NCI-H69 (cell line): ENCODE measurements at regions not wholly inside any gene's neighbourhood (a gene's known extent, or its start where the extent isn't known, plus 50 kb on each side); places are given as distances from the start of the nearest gene placed in this dataset.

Experiments used
- DNase-seq: peaks from one replicate; lab custom pipeline; 2025; lab: John Stamatoyannopoulos, UW

DNA sequence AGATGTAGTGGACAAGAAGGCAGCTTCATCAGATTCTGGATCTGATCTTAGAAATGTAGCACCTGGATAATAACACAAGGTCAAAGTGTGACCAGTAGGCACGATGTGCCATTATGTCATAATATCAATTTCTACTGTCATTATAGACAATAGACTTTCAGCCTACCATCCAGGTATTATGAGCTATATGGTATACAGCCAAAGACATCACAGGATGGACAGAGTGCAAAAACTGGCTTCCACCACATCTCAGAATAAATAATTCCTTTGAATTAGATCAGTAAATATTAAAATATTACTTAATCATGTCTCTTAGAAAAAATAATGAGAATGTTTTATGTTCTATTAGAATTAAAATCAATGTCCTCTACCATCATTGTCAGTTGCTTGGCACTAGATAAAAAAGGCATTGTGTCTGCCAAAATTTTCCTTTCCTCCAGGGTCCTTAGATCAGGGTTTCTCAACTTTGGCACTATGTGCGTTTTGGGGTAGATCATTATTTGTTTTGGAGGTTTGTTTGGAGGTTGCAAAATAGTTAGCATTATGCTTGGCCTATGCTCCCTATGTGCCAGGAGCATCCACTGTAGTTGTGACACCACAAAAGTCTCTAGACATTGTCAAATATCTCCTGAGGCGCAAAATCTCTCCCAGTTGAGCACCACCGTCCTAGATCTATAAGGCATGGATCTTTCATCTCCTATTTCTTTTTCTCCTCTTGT lies 86.7 kb upstream of the NRIP1 start:
- no peak for DNase-seq

DNA sequence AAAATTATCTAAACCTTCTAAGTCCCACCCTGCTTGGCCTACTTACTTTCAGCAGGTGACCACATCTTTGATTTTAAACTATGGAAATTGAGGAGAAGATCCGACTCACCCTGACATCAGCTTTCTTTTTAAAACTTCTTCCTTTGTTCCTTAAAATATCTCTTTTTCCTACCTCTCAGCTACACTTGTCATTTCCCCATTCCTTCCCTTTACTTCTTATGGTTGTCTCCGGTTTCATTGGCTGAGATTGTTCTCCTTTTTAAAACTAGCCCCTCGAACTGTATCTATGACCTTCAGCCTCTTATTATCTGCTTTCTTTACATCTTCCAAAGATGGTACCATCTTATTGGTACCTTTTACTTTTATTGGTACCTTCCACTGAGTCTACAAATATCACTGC lies 87.8 kb upstream of the NRIP1 start:
- DNase-seq: no peak

DNA sequence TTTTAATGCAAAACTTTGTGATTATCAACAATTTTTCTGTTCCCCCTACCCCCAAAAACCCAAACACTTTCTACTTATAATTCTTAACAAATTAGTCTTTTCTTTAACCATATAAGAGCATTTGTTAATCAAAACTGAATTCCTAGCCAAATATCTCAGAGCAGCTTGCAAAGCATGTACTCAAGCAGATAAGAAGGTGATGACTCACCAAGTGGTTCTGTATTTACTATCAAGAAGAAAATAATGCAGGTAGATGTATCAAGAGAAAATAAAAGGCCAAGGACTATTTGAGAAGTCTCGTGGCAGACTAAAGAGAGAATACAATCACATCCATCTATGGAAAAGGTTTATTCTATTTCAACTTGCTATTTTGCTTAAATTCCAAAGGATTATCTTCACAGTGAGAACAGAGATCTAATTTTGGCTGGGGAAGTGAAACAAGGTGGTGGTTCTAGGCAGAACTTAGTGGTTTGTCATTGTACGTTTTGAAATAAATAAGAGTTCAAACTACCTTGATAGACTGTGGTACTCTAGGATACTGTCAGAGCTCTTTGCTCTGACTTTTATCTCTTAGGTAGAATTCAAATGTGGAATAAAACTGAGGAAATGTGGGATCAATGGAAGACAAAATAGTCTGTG lies 94.7 kb upstream of the NRIP1 start:
- no peak for DNase-seq

DNA sequence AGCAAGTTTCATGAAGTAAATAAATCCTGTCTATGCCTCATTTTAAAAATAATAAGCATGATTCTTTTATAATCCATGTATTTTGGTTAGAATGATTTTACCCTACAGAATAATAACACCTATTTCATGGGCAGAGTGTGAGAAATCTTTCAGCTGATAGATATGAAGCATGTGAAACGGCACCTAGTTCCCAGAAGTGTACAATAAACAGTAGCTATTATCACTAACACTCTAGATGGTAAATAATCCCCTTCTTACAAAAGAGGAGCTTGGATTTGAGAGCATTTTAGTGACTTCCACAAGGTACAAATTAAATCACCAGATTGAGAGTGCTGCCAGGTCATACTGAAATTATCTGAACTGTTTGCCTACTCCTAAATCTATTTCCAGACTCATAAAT lies 95.3 kb upstream of the NRIP1 start:
- peak; percentile 65 for DNase-seq

DNA sequence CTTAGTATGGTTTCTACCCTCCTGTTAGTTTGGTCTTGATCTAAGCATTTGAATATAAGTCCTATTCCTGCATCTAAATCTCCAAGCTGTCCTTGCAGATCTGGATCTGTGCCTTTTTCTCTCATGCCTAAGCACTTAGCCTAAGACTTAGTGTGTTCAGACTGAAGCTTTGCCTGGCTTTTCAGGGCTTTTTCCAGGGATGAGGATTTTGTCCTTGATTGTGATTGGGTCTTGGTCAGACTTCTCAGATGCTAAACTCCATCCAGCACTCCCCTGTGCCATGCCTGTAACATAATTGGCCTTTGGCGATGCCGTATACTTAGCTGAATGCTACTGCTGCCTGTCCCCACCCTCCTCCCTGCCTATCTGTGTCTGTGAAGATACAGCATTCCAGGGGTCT lies 98.1 kb upstream of the NRIP1 start:
- no peak for DNase-seq

DNA sequence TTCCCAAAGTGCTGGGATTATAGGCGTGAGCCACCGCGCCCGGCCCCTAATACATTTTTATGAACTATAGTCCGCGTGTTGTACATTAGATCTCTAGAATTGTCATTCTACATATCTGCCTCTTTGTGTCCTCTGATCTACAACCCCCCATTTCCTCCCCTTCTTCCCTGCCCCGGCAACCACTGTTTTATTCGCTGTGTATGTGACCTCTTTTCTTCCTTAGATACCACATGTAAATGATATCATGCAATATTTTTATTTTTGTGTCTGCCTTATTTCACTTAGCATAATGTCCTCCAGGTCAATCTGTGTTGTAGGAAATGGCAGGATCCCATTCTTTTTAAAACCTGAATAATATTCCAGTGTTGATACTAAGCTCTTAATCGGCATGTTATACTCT lies 99.5 kb upstream of the NRIP1 start:
- no peak for DNase-seq

DNA sequence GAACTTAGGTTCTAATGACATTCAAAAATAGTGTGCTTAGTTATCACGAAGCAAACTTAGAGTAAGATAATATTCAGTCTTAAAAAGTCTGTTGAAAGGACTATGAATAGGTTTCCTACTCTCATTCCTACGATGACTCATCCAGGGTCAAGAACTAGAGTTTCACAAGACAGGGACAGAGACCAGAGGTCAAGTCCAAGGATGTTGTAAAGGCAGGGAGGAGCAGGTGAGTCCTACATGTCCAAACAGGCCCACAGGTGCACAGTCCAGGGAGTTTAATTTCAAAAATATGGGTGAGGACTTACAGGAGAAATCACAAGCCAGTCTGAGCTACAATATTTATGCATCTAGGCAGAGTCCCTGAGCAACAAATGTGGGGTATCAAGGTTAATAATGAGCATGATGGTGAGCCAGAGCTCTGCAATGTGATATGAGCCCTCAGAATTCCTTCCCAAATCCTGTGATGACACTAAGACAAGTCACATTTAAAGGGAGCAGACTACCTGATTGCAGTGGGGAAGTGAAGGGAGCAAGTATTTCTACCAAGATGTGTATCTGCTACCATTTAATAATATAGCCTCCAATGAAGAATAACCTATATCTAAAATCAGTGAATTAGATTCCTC lies 100.0 kb upstream of the NRIP1 start:
- DNase-seq: peak; percentile 19

DNA sequence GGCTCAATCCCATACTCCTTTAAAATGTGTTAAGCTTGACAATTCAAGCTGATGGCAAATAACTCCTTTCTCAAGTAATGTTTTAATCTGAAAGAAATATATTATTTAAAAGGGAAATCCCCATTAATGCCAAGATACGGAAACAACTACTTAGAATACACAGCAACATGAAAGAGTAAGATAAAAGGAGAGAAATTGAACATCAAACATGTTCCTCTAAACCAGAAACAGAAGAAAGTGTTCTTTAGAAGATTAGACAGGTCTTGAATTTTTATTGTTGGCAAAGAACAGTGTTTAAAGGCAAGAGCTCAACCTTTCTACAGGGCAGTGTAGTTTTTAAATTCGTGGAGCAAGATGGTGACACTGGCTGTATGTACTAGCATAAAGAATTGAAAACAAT lies 105.8 kb upstream of the NRIP1 start:
- no peak for DNase-seq

DNA sequence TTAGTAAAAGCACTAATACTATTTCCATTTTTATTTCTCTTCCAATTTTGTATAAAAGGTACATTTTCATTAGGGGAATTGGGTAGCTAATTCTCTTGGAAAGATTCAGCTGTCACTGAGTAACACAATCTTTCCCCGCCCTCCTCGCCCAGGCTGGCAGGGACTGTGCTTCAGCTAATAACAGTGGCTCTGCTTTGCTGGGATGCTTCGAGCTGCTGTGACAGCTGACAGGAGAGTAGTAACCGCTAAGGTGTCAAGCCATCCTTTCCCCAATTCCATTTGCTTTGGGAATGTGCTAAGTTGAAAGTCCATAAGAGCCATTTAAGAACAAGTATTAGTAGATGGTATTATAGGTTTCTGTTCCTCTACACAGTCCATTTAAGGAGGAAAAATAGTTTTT lies 106.7 kb upstream of the NRIP1 start:
- no peak for DNase-seq

DNA sequence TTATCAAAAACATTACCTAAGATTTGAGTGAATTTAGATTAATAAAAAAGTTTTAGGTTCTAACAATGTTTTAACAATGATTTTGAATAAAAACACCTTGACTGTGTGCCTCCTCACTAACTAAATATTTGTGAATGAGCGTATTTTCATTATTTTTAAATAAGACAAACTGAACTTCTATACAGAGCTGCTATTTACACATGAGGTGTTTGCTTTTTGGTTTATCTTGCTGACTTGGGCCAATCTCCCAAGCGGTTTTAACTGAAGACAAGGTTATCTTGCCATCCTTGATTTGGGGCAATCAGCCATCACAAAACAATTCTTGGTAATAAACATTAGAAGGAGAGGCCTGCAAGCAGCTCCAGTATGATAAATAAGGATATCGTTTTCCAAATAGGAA lies 108.2 kb upstream of the NRIP1 start:
- DNase-seq: no peak

DNA sequence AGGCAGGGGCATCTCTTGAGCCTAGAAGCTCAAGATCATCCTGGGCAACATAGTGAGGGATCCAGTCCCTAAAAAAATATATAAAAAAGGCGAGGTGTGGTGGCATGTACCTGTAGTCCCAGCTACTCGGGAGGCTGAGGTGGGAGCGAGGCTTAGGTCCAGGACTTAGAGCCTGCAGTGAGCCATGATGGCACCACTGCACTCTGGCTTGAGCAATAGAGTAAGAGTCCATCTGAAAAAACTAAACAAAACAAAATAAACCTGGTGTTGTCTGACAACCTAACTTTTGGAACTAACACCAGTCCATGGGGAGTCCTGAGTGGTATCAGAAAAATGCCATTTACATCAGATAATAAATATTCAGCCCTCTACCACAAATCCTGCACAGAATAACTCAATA lies 110.1 kb upstream of the NRIP1 start:
- DNase-seq: no peak

DNA sequence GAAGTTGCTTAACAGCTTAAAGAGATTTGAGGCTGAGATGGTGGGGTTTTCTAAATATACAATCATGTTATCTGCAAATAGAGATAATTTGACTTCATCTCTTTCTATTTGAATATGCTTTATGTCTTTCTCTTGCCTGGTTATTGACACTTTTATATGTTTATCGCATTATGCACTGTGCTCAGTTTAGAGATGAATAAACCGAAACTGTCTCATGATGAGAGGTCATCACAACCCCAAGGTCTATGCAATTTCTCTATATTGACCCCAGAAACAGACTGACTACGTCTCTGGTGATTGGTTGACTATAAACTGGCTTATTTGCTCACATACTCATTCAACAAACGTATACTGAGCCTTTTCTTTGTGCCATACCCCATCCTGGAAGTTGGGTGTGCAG lies 117.9 kb upstream of the NRIP1 start:
- no peak for DNase-seq

DNA sequence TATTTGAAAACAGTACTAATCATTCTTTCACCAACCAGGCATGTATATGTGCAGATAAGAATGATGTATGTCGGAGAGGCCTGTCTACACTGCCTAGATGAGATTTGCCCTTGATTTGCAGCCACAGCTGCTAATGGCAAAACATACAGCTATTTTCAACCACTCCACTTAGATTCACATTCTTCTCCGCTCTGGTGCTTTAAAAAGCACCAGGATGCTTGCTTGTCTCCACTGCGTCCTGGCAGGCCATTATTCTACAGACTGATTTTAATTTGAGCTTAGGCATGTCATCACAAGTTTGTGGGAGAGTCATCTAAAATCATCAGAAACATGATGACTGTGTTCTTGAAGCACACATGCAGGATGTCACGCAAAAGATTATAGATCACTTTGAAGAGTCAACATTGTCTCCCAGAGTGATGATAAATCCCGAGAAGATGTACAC lies 119.0 kb upstream of the NRIP1 start:
- no peak for DNase-seq

DNA sequence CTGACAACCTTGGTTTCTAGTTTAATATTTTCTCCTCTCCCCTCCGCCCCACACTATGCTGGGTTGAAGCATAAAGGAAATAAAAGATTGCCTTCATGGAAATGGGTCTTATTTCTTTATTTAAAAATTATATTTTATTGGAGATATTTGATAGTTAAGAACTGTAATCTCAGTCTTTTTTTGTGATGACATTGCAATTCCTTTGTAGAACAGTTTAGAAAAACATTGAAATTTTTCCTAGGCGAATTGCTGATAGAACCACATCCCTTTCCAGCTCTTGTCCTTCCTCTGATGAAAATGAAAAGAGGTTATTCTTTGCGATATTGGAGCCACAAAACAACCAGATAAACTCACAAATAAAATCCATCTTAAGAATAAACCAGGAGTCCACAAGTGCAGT lies 125.6 kb upstream of the NRIP1 start:
- DNase-seq: no peak

DNA sequence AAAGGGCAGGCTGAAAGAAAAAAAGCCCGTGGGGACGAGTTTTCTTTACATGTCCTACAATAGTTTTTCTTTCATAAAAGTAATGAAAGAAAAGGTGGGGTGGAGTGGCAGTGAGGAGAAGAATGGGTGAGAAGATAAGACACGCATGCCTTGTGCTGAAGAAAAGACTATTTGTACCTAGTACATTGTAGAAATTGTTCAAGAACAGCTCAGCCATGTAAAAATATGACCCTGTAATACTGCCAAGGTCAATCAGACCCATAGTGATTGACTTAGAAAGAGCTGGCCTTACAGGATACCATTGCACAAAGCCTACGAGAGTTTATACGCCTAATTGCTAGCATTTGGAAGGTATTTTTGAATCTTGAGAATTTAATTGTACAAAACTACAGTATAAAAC lies 126.0 kb upstream of the NRIP1 start:
- no peak for DNase-seq

DNA sequence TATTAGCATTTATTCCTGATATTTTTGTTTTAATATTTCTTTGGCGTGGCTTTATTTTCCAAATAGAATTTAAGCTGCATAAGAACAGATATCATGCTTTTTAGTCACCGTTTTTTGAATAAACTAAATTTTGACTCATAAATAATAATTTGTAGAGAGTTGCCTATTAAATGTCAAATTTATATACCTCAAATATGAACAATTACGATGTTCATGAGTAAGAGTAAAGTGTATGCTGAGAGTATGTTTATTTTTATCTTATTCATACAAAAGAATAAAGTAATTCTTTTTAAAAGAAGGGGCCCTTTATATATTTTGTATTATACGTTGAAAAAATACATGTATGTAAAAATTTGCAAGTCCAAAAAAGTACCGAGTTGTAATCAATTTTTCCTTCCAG lies 126.5 kb upstream of the NRIP1 start:
- DNase-seq: no peak

DNA sequence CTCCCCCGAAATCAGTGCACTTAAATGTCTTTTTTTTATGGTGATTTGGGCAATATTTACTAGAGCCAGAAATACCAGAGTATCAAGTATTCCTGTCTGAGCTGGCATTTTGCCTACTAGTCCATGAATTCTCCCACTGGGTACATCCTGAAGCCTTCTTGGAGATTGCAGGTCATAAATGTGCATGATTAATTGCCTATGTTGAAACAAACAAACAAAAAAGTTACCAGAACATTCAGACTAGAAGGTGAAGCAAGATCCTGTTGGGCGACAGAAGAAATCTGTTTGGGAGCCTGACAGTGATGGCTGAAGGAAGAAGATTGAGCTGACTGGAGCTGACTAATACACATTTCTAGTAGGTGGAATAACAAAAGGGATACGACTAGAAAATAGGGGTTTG lies 127.4 kb upstream of the NRIP1 start:
- peak; percentile 24 for DNase-seq

DNA sequence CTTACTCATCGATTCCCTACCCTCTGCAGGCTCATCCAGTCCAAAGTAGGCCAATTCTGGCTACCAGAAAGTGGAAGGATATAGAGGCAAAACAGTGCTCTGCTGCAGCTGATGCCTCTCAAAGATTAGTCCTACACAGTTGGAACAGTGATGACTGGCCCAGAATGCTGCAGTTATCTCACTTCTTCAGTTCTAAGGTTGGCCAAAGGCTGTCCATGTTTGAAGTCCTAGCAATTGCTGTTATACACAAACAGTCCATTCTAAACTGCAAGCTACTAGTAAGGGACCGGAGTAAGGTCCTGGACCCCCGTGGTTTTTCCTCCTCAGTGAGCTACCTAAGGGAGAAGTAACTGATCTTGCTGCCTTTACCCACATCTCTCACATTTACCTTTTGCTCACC lies 129.1 kb upstream of the NRIP1 start:
- DNase-seq: no peak

DNA sequence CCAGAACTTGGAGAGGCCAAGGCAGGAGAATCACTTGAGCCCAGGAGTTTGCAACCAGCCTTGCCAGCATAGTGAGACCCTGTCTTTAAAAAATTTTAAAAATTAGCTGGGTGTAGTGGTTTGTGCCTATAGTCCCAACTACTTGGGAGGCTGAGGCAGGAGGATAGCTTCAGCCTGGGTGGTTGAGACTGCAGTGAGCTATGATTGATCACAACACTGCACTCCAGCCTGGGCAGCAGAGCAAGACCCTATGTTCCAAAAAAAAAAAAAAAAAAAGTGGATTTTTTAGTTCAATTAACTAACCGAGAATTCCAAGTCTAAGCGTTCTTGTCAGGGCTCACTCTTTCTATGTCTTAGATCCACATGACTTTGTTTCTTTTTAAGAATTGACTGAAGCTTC lies 130.3 kb upstream of the NRIP1 start:
- no peak for DNase-seq

DNA sequence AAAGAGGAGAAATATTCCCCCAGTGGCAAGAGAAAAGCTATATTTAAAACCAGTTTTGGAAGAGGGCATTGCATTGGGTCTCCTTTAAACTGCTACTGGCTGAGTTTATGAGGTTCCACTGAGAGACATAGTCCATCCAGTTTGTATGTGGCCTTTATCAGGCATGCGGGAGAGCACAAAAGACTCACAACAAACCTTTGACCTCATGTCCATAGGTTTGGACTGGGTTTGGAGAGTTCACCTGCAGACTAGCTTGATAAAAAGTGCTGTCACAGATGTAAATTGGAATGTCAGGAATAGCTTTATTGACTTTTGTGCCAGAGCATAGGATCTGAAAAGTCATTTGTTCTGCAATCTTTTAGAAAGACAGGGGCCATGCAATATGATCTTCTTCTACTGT lies 131.0 kb upstream of the NRIP1 start:
- DNase-seq: no peak

DNA sequence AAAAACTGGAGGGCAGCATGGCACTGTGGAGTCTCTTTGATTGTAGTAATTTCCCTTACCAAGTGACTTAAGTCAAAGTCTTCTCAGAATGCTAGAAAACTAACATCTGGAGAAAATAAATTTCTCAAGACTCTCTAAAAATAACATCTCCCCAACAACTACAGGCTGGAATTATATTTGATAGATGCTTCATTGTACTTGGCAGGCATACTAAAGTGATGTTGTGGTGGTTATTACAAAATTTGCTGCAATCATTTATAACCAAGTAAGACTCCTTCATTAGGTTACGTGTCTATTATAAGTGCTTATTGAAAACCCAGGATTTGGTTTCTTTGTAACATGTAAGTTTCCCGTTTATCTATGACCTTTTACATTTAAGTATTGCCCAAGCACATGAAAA lies 132.9 kb upstream of the NRIP1 start:
- no peak for DNase-seq

DNA sequence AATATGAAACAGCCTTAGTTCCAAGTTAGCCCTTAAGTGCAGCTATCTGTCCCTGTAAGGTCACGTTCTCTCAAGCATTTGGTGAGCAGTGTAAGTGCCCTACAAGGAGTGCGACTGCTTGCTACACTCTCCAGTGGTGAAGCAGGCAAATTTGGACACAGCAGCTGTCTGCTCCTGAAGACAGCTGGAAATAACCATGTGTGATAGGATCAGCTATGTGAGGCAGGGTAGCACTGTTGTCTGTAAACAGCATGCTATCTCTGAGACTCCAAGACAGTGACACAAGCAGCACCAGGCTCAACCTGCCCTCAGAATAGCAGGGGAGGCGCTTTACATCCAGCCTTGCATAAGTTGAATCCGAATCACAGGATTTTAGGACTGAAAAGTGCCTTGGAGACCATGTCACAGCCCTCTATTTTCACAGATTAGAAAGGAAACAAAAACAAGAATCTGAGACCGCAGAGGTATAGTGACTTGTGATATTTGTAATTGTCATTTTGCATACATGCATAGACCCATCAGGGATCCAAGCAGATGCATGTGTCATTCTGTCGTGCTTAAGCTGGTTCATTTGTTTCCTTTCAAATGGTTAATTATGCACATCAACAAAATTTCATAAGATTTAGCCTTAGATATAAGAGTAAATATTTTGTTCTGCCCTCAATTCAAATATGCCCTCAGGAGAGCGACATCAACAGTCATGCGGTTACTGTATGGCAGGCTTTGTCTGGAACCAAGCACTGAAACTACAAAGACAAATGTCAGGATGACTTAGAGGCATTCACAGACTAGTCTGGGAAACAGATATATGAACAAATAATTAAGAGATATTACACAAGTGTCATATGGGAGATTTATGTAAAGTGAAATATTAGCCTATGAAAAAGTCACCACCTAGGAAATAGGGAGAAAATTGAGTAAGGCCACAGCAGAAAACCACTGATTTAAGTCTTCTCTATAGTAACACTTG lies 134.9 kb upstream of the NRIP1 start:
- DNase-seq: peak; percentile 60
